CD4-positive, alpha-beta T cell treated with Interleukin-12 subunit alpha and Interleukin-12 subunit beta, for 1 hour (primary cell): ENCODE measurements at regions not wholly inside any gene's neighbourhood (a gene's known extent, or its start where the extent isn't known, plus 50 kb on each side); places are given as distances from the start of the nearest gene placed in this dataset.

Source experiments
- DNase-seq: peaks from one replicate; pipeline ENCODE4 v3.0.0-alpha.2; 2020

DNA sequence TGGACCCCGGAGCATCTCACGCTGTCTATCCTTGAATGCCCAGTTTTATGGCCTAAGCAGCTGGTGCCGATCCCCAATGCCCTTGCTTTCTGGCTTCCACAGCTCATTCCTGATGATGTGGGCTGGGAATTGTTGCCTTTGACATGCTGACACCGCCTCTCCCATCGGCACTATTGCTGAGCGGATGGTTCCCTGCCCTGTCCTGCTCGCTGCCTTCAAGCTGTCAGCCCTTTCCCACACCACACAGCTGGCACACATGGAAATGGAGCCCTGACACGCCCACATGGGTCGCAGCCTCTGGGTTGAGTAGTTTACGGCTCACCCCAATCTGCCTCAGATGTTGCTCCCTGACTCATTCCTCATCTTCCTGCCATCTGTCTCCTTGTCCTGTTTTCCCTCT, 110.2 kb upstream of the SESN3 start:
- no peak for DNase-seq

DNA sequence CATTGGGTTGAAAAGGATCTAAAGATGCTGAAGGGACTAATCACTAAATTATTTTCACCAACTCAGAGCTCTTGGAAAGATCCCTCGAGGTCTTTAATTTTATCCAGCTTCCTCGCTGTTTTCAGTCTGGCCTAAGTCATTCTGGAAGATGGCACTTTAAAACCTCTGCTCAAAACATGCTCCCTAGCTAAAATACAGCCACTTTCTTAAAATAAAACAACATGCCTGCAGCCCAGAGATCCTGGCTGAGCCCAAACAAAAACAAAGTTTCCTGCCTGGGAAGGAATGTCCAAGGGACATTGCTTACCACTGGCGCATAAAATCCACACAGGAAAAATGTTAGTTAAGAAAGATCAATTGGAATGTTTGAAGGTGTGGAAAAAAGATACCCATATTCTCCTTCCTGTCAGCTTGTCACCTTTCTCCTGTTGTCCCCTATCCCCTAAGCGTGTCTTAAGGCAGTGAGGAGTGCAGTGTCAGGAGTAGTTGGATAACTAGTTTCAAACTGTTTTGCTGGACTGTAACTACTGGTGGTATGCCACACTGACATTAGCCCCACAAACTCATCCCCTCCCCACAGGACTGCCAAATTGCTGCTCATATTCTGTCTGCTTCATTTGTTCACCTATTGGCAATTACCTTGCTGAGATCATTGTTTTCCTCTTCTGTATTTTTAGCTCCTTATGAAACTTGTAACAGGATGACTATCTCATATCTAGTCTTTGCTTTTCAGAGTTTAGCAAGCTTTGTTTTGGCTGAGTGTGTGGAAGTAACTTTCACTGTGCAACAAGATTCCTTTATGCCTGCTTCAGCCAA, 108.3 kb upstream of the SESN3 start:
- no peak for DNase-seq

GRCh38 chr11:95338430-95338991, 107.5 kb upstream of the SESN3 start:
- no peak for DNase-seq

DNA sequence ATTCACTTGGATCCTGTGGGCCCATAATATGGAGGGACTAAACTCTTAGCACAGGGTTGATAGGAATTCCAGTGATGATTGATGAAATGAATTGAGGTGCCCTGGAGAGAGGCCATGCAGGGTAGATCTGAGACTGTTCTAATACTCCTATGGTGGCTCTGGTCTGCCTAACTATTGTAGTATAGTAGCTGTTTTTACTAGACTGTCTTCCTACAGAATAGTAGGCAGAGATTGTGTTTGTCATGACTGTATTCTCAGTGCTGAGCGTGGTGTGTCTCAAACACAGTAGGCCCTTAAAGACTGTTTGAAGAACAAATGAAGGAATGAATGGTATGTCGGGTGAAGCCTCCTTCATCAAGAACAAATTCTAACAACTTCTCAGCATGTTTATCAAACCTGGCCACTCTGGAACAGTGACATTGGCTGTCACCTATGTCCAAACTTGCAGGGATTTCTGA, 107.0 kb upstream of the SESN3 start:
- DNase-seq = no peak

DNA sequence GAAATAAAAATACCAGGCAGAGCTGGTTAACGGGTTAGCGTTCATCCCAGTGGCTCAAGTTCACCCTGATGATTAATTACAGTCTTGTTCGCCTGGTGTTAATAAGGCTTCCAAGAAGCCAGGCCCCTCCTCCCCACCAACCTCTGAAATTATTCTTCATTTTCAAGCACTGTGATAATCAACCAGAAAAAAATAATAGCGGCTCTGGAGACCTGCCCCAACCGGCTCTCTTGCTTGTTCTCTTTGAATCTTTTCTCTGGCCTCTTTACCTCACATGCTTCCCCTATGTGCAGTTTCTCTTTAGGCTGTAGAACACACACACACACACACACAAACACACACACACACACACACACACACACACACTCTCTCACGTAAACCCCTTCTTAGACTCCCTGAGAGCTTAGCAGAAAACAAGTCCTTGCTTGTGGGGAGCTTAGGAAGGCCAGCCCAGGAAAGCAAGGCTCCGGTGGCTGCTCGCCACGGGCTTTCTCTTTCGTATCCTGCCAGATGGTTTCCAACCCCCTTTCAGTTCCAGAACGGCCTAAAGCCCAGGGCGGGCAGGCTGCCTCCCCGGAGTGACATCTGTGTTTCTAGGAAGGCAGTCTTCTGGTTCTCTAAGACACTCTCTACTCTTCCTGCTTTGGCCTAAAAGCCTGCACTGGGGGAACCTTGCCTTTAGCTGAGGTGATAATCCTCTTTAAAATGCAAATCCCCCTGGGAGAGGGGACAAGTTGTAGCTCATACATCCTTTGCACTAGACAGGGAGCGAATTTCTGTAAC, 106.4 kb upstream of the SESN3 start:
- peak; percentile 38 for DNase-seq

DNA sequence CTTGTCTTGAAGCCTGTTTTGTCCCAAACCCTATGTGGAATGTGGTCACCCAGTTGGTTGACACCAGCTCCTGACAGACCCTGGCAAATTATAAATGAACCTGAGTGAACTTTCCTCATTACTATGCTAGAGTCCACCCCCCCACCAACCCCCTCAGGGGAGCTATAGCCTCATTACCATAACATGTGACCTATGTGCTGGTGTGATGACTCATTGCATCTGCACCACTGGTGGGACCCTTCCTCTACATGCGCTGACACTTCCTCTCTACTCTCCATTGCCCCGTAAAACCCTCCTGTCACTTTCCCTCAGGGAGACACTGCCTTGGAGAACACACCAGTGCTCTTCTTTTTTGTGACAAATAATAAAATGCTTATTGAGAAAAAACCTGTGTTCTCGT, 105.0 kb upstream of the SESN3 start:
- no peak for DNase-seq

DNA sequence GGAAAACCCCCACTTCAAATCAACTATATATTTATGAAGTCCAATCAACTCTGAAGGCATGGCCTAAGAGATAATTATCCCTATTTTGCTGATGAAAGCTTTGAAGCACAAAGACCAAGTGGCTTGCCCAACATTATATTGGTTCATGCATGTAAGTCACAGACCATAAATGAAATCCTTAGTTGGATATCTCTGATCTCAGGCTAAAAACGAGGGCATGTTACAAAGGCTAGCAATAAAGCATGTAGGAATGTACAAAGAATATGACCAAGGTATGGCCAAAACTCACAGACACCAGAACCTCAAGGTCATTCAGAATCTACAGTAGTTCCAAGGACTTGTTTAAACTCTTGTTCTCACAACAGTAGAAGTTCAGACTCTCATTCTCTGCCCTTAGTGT, 100.2 kb upstream of the SESN3 start:
- DNase-seq = no peak

- no peak for DNase-seq
Measured at GRCh38 chr11:95330302-95330701, 99.3 kb upstream of the SESN3 start.

DNA sequence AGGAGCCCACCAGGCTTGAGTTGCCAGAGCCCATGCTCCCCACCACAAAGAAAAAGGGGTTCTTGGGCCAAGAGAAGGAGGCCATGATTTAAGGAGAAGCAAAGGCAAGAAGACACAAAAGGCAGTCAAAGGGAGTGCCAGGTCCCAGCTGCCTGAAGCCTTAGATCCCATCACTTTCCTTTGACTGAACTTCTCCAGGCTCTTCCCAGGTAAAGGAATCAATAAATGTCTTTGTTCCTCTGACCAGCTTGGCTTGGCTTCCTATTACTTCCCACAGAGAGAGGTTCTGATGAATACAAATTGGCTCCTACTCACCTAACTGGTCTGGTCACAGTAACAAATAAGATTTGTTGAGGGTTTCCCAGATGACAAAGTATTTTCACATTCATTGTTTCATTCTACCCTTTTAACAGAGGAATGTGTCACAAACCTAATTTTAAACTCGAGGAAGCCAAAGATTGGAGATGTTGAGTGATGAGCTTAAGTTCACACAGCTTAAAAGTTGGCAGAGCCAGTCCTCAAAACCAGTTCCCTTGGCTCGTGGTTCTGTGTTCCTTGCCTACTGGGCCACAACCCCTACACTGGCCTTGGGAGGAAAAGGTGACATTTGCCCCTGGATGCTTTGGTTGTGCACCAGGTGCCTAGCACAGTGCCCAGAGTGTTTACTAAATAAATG, 96.4 kb upstream of the SESN3 start:
- DNase-seq = no peak

GRCh38 chr11:95325777-95326258, 94.8 kb upstream of the SESN3 start:
- DNase-seq = no peak

DNA sequence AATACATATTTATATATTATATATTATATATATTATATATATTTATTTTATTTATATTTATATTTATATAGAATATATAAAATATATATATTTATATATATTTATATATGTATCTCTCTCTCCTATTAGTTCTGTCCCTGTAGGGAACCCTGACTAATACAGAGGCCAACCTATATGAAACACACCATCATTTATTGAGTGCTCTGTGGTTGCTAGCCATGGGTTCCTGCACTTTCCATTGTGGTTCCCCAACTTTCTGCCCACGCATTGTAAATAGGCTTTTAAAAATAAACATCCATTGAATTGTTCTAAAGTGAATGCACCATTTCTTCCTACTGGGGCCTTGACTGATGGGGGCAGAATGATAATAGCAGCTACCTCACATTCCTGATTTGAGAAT, 93.8 kb upstream of the SESN3 start:
- no peak for DNase-seq

GRCh38 chr11:95322539-95322938, 91.5 kb upstream of the SESN3 start:
- DNase-seq = no peak

DNA sequence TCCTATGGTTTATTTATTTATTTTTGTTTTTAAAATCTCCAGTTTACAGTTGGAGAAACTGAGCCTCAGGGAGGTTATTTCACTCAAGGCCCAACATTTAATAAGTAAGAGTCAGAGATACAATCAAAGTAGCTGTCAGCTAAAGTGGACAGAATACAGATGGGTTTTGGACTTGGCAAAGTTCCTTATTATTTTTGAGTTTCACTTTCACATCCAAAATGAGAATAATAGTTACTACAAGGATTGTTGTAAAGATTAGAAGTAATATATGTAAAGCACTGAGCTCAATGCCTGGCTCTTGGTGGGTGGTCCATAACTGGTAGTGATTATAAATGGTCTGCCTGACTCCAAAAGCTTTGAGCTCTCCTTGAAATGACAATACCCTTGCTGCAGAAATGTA, 87.5 kb upstream of the SESN3 start:
- no peak for DNase-seq

DNA sequence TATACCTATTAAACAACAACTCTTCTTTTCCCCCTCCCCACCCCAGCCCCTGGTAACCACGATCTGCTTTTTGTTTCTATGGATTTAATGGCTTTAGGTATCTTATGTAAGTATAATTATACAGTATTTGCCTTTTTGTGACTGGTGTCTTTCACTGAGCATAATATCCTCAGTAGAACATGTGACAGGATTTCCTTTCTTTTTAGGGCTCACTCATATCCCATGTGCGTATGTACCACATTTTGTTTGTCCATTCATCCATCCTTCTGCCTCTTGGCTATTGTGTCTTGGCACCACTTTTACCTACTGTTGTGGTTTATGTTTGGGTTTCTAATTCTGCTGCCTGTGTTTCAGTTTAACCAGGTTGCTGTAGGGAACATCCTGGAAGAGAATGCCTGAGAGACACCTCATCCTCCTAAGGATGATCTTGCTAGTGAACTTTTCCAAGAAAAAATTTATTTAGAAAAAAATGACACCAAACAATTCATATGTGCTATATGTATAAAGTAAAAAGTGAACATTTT, 77.6 kb upstream of the SESN3 start:
- DNase-seq = no peak

- no peak for DNase-seq
Measured at GRCh38 chr11:95307286-95307685, 76.3 kb upstream of the SESN3 start.

DNA sequence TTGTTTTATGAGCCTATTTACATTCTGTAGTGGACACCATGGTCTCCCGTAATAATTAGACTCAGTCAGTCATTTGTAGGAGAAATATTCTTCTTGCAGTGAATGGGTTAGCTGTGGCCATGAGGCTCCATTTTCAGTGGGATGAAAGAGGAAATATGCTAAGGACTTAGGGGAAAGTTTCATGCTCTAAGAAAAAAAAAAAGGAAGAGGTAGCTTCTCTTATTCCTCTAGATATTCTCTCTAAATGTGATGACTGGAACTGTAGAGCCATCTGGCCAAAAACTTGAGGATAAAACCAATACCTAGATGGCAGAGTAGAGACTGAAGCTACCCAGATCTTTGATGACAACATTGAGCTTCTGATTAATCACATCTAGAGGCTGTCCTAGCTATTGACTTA, 75.8 kb upstream of the SESN3 start:
- no peak for DNase-seq

- DNase-seq = no peak
Measured at GRCh38 chr11:95306123-95306522, 75.1 kb upstream of the SESN3 start.

DNA sequence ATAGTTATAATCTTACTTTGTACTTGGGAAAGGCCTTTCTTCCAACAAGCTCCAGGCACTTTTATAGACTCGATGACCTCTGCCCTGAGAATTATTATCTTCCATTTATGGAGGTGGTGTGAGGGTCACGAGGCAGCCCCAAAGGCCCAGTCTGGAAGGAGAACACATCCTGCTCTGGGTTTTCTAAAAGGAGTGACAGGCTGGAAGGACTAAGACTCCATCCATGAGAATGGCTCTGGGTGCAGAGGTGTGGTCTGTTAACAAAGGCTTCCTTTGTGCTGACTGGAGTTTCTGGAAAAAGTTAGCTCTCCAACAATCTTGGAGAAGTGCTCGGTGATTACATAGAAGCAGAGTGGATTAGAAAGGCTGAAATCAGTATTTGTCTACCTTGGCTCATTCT, 74.7 kb upstream of the SESN3 start:
- DNase-seq = no peak

DNA sequence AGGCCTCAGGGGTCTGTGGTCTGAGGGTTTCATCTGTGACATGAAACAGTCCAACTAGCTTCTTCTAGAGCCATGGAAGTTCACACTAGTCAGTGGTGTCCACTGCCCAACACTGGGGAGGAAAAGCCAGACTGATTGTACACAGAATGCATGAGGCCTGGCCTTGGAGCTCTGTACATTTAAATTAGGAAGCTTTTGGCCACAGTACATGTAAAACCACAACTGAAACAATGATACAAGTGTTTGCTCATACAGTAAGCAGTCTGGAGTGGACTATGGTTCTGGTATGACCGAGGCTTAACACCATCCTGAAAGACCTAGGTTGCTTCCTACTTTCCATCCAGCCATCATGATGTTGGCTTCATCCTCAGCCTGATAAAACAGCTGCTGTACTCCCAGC, 73.8 kb upstream of the SESN3 start:
- DNase-seq = no peak

DNA sequence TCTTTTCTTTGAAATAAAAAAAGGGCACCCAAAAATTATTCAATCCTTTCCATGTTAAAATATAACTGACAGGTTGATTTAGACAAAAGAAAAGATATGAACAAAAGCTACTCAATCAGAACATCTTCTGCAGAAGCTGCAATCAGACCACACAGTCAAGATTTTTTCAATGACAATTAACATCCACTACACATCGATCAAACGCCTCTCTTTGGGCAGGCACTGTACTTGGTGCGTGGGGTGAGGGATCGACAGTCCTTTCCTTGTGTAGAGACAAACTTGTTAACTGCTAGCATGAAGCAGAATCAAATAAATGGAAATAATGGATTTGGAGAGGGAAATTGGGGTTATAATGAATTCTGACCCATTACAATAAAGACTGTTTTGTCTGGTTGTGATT, 71.2 kb upstream of the SESN3 start:
- no peak for DNase-seq

- DNase-seq = no peak
Measured at GRCh38 chr11:95301474-95301873, 70.5 kb upstream of the SESN3 start.

DNA sequence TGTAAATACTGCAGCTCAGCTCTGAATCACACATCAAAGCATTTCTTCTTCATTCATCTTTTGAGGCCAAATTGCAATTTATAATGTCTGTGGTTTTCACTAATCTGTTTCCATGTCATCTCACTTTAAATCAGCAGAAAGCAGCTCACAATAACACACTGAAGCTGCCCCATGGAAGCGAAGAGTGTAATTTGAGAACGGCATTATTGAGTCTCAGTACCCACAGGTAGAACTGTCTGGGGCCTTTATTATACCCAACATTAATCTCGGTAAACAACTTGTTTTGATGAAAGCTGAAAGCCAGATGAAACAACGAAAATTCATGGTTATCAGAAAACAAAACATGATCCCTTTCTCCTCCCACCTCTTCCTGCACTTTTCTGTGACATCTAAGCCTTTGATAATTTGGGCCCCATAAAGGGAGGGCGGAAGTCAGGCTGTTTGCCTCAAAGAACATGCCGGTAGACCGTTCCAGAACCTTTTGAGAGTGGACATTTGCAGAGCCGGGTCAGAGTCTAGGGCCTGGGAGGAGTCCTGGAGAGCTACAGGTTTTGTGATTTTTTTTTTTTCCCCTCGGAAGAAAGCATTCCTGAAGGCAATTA, 68.2 kb upstream of the SESN3 start:
- peak; percentile 15 for DNase-seq
